Hindlimb muscle (tissue), 1 donor: ENCODE measurements at regions not wholly inside any gene's neighbourhood (a gene's known extent, or its start where the extent isn't known, plus 50 kb on each side); places are given as distances from the start of the nearest gene placed in this dataset.

Experiments used
- DNase-seq: peaks from one replicate; pipeline ENCODE4 v3.0.0-alpha.2; 2013

DNA sequence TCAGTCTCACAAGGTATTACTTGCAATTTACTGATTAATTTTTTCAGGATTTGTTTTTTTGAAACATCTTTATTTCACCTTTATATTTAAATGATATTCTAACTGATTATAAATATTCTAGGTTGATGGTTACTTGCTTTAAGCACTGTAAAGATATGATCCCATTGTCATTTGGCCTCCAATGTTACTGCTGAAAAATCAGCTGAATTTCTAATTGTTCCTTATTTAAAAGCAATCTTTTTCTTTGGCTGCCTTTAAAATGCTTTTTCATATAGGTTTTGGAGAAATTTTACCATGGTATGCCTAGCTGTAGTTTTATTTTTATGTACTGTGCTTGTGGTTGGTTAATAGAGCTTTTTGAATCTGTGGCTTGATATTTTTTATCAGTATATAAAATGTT lies 275.6 kb upstream of the PPFIA2 start:
- DNase-seq, result no peak

DNA sequence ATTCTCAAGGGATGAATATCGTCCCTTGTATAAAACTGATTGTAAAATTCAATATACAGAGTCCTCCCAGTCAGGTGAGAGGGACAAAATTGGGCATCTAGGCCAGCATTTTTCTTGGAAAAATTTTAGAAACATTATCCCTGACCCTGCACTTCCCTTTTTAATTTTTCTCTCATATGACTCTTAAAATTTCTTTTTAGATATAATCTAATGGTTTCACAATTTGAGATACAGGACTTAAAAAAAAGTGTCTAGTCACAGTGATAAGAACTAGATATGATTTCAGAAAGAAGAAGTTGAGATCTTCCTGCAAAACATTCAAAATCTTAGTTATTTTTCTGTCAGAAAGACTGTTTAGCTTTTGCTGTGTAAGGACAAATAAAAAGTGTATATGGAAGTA lies 270.8 kb upstream of the PPFIA2 start:
- no peak for DNase-seq

DNA sequence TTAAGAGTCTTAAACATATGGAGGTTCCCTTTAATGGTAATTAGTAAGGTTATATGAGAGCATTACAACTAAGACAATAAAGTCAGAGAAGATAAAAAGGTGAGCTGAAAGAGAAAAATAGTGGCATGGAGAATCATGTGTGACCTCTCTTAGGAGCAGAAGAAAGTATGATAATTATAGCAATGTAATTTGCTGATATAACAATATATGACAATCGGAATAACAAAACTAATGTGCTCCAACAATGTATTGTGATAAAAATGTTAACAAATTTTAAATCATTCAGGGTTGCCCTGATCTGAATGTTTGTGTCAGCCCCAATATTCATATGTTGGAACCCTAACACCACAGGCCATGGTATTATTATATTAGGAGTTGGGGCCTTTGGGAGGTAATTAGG lies 269.6 kb upstream of the PPFIA2 start:
- no peak for DNase-seq

GRCh38 chr12:82027612-82028011 lies 268.5 kb upstream of the PPFIA2 start:
- DNase-seq, result no peak

GRCh38 chr12:82025462-82025861 lies 266.3 kb upstream of the PPFIA2 start:
- DNase-seq, result no peak

DNA sequence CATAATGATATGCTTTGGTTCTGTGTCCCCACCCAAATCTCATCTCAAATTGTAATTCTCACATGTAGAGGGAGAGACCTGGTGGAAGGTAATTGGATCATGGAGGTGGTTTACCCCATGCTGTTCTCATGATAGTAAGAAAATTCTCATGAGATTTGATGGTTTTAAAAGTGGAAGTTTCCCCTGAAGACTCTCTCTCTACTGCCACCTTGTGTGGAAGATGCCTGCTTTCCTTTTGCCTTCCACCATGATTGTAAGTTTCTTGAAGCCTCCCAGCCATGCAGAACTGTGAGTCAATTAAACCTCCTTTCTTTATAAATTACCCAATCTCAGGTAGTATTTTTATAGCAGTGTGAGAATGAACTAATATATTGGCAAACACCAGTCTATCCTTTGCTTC lies 260.4 kb upstream of the PPFIA2 start:
- DNase-seq, result no peak

DNA sequence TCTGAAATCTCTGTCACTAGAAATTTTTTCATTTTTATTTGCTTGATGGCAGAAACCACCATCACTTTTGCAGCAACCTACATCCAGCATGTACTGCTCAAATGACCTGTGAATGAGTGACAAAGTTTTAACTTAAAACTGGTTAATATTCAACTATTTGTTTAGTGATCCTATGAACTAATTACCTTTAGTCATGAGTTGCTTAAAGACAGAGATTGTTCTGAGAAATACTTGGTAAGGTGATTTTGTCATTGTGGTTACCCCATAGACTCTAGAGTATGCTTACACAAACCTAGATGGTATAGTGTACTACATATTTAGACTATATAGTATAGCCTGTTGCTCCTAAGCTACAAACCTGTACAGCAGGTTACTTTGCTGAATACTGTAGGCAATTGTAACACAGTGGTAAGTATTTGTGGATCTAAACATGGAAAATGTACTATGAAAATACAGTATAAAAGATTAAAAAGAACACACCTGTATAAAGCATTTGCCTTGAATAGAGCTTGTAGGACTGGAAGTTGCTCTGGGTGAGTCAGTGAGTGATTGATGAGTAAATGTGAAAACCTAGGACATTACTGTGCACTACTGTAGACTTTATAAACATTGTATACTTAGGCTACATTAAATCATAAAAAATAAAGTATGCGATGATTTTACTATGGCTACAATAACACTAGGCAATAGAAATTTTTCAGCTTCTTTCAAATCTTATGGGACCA lies 256.6 kb upstream of the PPFIA2 start:
- no peak for DNase-seq

DNA sequence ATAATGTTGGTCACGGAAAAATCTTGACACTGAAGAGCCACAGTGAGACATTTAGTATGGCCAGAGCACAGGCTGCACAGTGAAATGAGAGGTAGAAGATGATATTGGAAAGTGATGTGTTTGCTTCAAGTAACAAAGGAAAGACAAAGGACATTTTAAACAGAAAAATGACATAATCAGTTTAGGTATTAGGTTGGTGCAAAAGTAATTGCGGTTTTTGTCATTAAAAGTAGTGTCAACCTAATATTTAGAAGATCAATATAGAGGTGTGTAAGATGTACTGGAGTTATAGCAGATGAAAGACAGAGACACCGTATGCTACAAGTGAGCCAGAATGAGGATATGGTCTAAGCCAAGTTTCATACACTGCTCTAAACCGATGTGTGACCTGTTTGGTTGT lies 253.0 kb upstream of the PPFIA2 start:
- no peak for DNase-seq

GRCh38 chr12:82009524-82009923 lies 250.4 kb upstream of the PPFIA2 start:
- DNase-seq, result no peak

GRCh38 chr12:82008251-82008650 lies 249.1 kb upstream of the PPFIA2 start:
- DNase-seq, result no peak

DNA sequence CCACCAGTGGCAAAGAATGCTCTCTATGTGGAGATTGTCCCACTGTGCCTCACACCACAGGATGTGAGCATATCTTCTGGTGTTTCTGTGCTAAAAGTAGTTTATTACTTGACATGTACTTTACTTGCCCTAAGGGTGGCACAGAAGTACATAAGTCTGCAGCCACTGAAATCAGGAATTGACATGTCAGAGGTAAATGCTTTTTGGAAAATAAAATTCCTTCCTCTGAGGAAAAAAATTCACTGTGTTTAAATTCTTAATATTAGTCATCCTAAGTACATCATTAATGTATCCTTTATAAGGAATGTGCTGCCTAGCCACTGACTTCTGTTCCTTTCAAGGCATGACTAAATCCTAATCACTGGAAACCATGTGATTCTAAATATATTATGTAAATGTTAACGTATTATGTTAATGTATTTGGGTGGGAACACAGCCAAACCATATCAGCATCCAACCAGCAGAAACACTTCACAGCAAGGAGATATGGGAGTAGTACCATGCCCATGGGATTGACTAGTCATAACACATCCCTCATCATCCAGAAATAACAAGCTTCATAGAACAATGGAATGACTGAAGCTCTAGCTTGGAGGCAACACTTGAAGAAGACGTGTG lies 239.7 kb upstream of the PPFIA2 start:
- DNase-seq, result no peak

GRCh38 chr12:81992461-81992860 lies 233.3 kb upstream of the PPFIA2 start:
- DNase-seq, result no peak

DNA sequence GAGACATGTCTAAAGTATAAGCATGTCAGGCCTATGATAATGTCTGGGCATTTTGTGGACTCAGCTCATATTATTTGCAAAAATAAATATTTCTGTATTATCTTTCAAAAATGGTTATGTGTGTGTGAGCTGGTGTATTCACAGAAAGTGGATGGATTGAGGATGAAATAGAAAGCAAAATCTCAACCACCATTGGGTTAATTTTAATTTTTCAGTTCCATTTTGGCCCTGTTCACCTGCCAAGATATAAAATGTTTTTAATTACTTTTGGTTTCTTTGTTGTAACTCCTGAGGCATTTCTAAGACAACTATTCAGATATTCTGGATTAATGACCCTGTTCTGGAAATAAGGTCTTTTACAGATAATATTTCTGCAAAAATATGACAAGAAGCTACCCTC lies 232.7 kb upstream of the PPFIA2 start:
- DNase-seq, result no peak

DNA sequence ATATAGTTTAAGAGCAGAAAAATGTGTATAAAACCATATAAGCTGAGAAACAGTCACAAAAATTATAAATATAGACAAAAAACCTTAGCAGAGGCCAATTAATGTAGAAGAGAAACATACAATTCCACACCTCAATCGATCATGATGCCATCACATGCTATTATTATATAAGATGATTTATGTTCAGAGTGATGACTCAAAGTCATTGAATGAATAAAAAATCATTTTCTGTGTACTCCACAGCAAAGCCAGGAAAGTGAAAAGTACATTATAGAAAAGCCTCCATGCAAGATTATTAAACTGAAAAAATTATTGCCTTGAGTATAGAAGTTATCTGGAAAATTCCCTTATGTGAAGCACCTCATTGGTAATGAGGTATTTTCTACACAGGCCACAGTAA lies 229.2 kb upstream of the PPFIA2 start:
- DNase-seq, result no peak

- DNase-seq, result no peak
These were observed 228.2 kb upstream of the PPFIA2 start for GRCh38 chr12:81987371-81987770.

GRCh38 chr12:81976661-81977060 lies 217.5 kb upstream of the PPFIA2 start:
- no peak for DNase-seq

- DNase-seq, result no peak
These were observed 215.6 kb upstream of the PPFIA2 start for GRCh38 chr12:81974762-81975161.

DNA sequence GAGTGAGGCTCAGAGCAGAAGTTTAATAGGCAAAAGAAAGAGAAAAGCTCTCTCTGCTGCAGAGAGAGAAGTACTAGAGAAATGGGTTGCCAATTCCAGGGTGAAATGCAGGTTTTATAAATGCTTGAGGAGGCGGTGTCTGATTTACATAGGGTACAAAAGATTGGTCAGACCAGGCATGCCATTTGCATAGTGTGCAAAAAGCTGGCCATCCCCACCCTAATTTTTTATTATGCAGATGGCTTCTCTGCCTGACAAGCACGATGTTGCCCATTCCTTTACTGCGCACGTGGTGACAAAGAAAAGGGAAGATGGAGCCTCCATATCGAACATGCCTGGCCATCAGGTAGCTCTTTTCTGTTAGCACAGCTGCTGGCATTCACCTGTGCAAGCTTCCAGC lies 209.3 kb upstream of the PPFIA2 start:
- DNase-seq, result no peak

DNA sequence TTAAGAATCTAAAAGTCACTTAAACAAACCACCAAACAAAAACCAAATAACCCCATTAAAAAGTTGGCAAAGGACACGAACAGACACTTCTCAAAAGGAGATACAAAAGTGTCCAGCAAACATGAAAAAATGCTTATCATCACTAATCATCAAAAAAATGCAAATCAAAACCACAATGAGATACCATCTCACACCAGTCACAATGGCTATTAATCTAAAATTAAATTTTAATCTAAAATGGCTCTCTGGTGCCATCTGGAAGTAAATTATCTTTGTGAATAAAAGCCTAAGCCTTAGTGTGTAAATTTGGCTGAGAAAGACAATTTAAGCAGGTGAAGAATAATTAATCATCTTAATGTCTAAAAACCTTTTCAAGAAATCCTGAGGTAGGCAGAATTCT lies 204.5 kb upstream of the PPFIA2 start:
- no peak for DNase-seq

- DNase-seq, result no peak
These were observed 203.9 kb upstream of the PPFIA2 start for GRCh38 chr12:81963026-81963425.

DNA sequence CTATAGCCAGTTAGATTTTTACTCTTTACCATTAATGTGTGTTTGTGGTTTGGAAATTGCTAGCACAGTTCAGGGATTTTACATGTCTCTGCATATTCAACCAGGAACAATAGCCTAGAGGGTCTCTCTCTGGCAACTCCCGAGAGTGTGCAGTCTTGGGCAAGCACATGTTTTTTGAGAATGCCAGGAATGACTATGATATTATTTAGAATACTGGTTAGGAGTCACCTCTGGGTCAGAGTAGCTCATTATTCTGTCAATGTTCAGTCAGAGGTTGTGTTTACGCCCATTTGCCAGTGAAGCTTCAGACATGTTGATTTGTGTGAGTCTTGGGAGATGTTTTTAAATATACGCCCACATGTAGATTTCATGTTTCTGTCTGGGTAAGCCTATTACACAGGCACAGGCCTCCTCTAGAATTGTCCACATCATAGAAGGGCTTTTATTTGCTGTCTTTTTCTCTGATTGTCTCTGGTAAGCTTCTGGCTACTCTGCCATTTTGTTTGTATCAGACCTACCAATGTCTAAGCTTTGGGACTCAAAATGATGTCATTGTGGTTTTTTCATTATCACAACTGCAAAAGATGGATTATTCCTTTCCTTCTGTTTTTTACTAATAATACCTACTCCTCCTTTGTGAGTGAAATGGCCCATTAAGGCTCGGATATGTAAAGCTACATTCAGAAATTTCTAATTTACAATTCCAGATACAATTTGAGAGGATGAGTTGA lies 203.1 kb upstream of the PPFIA2 start:
- DNase-seq, result no peak

DNA sequence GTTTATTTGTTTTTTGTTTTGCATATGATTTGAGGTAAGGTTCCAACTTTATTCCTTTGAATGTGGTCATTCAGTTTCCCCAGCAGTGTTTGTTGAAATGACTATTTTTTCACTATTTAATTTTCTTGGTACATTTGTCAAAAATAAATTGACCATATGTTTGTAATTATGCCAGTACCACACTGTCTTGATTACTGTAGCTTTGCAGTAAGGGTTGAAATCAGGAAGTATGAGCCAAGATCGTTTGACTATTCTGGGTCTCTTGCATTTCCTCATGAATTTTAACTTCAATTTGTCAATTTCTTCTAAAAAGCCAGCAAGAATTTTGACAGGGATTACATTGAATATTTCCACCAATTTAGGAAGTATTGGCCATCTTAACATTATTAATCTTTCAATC lies 199.3 kb upstream of the PPFIA2 start:
- DNase-seq, result no peak

DNA sequence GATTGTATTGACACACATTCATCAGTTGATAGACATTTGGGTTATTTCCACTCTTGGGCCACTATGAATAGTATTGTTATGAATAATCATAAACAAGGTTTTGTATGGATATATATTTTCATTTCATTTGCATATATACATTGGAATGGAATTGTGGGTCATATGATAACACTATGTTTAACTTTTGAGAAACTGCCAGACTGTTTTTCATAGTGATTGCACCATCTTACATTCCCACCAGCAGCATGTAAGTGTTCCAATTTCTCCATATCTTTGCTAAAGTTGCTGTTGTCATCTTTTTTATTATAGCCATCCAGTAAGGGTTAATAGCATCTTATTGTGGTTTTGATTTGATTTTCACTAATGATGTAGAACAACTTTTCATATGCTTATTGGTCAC lies 198.5 kb upstream of the PPFIA2 start:
- no peak for DNase-seq

DNA sequence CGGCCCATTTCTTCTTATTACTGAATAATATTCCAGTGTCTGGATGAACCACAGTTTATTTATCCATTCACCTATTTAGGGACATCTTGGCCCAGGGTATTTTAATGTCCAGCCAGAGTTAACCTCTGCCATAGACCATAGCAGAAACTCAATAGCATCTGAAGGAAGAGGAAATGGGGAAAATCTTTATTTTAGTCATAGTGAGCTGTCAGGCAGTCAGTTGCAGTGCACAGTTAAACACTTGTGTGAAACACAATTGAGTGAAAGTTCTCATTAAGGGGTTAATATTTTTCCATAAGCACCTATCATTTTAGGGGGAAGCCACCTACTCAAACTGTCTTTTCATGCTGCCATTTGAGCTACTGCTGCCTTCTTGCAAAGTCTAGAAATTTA lies 197.3 kb upstream of the PPFIA2 start:
- DNase-seq, result no peak
